H9 (cell line): ENCODE measurements at regions not wholly inside any gene's neighbourhood (a gene's known extent, or its start where the extent isn't known, plus 50 kb on each side); places are given as distances from the start of the nearest gene placed in this dataset.

ENCODE experiments used
- DNase-seq: peaks from one replicate; pipeline ENCODE4 v3.0.0-alpha.2; 2017
- H2AFZ ChIP-seq: one replicate; pipeline ENCODE4 v1.6.1; 2013; ENCODE audit warnings: mild to moderate bottlenecking, low read length, control low read depth, moderate library complexity
- H2AK5ac ChIP-seq: 2 replicates; pipeline ENCODE4 v1.6.1; 2013; ENCODE audit warnings: low read length, control low read depth, mixed read lengths; ENCODE audit not compliant: insufficient read length
- H2BK120ac ChIP-seq: one replicate; pipeline ENCODE4 v1.6.1; 2013; ENCODE audit warnings: low read depth, mild to moderate bottlenecking, low read length, control low read depth, inconsistent platforms; ENCODE audit not compliant: poor library complexity, severe bottlenecking
- H2BK12ac ChIP-seq: 2 replicates; pipeline ENCODE4 v1.6.1; 2013; ENCODE audit warnings: low read length, control low read depth, mixed read lengths, low read depth; ENCODE audit not compliant: insufficient read length
- H2BK15ac ChIP-seq: 2 replicates; pipeline ENCODE4 v1.6.1; 2013; ENCODE audit warnings: low read depth, low read length, control low read depth
- H2BK20ac ChIP-seq: one replicate; pipeline ENCODE4 v1.6.1; 2013; ENCODE audit warnings: low read depth, mild to moderate bottlenecking, low read length, control low read depth, inconsistent platforms; ENCODE audit not compliant: poor library complexity, severe bottlenecking
- H2BK5ac ChIP-seq: 2 replicates; pipeline ENCODE4 v1.6.1; 2013; ENCODE audit warnings: low read length, control low read depth, mixed read lengths; ENCODE audit not compliant: insufficient read length
- H3K14ac ChIP-seq: 2 replicates; pipeline ENCODE4 v1.6.1; 2013; ENCODE audit warnings: low read length, control low read depth; ENCODE audit not compliant: insufficient read depth
- H3K18ac ChIP-seq: 2 replicates; pipeline ENCODE4 v1.6.1; 2013; ENCODE audit warnings: low read depth, mild to moderate bottlenecking, mixed read lengths, low read length, control low read depth; ENCODE audit not compliant: insufficient read length
- H3K23ac ChIP-seq: 2 replicates; pipeline ENCODE4 v1.6.1; 2013; ENCODE audit warnings: low read length, control low read depth, mixed read lengths, low read depth; ENCODE audit not compliant: insufficient read length
- H3K23me2 ChIP-seq: 2 replicates; pipeline ENCODE4 v1.6.1; 2013; ENCODE audit warnings: low read depth, mild to moderate bottlenecking, mixed read lengths, low read length, control low read depth; ENCODE audit not compliant: insufficient read length, poor library complexity, severe bottlenecking
- H3K27ac ChIP-seq: 2 replicates; pipeline ENCODE4 v1.5.1; 2013; ENCODE audit warnings: low read length, control low read depth, mixed read lengths, low read depth; ENCODE audit not compliant: insufficient read length
- H3K27me3 ChIP-seq: 2 replicates; pipeline ENCODE4 v1.6.1; 2013; ENCODE audit warnings: low read length, control low read depth, inconsistent platforms; ENCODE audit not compliant: insufficient read depth
- H3K4ac ChIP-seq: 2 replicates; pipeline ENCODE4 v1.6.1; 2013; ENCODE audit warnings: low read depth, mild to moderate bottlenecking, control low read depth, inconsistent platforms, low read length, moderate library complexity
- H3K4me1 ChIP-seq: 2 replicates; pipeline ENCODE4 v1.6.1; 2013; ENCODE audit warnings: low read length, control low read depth, inconsistent platforms; ENCODE audit not compliant: insufficient read depth
- H3K4me2 ChIP-seq: 2 replicates; pipeline ENCODE4 v1.6.1; 2013; ENCODE audit warnings: low read length, control low read depth, mixed read lengths; ENCODE audit not compliant: insufficient read length, insufficient read depth
- H3K56ac ChIP-seq: 2 replicates; pipeline ENCODE4 v1.6.1; 2013; ENCODE audit warnings: low read depth, mild to moderate bottlenecking, mixed read lengths, low read length, control low read depth; ENCODE audit not compliant: insufficient read length
- H3K79me1 ChIP-seq: 2 replicates; pipeline ENCODE4 v1.6.1; 2013; ENCODE audit warnings: low read depth, mild to moderate bottlenecking, moderate library complexity, low read length, control low read depth, inconsistent platforms; ENCODE audit not compliant: insufficient read depth, poor library complexity, severe bottlenecking
- H3K79me2 ChIP-seq: 2 replicates; pipeline ENCODE4 v1.6.1; 2013; ENCODE audit warnings: low read length, control low read depth, inconsistent platforms; ENCODE audit not compliant: insufficient read depth
- H3K9ac ChIP-seq: 2 replicates; pipeline ENCODE4 v1.6.1; 2013; ENCODE audit warnings: low read length, control low read depth, mixed read lengths; ENCODE audit not compliant: insufficient read length; ENCODE audit errors: extremely low read depth
- H3K9me3 ChIP-seq: one replicate; pipeline ENCODE4 v1.6.1; 2013; ENCODE audit warnings: low read depth, low read length, inconsistent platforms; ENCODE audit not compliant: control insufficient read depth
- H3T11ph ChIP-seq: one replicate; pipeline ENCODE4 v1.6.1; 2013; ENCODE audit warnings: mild to moderate bottlenecking, low read length, control low read depth, inconsistent platforms
- H4K20me1 ChIP-seq: one replicate; pipeline ENCODE4 v1.6.1; 2013; ENCODE audit not compliant: control insufficient read depth, insufficient read length, insufficient read depth
- H4K5ac ChIP-seq: 2 replicates; pipeline ENCODE4 v1.6.1; 2013; ENCODE audit warnings: low read depth, mild to moderate bottlenecking, mixed read lengths, low read length, control low read depth; ENCODE audit not compliant: insufficient read length
- H4K8ac ChIP-seq: replicated peaks from 2 replicates; pipeline ENCODE4 v1.6.1; 2013; ENCODE audit warnings: low read length, control low read depth, mixed read lengths, low read depth; ENCODE audit not compliant: insufficient read length
- H4K91ac ChIP-seq: 2 replicates; pipeline ENCODE4 v1.6.1; 2013; ENCODE audit warnings: low read depth, mild to moderate bottlenecking, moderate library complexity, mixed read lengths, low read length, control low read depth; ENCODE audit not compliant: insufficient read length
- H3K27ac Mint-ChIP-seq, 3 experiments: 2 replicates in 2 of 3; 3 replicates in 1 of 3; pipeline ENCODE4 v1.8.0; 2020 to 2021; ENCODE audit warnings: mixed read lengths in 3 of 3, mild to moderate bottlenecking in 1 of 3, moderate library complexity in 1 of 3
- H3K27me3 Mint-ChIP-seq: 2 replicates; pipeline ENCODE4 v1.8.0; 2021; ENCODE audit warnings: low read depth, mild to moderate bottlenecking, moderate library complexity, mixed read lengths
- H3K36me3 Mint-ChIP-seq, 3 experiments: 2 replicates in 2 of 3; 3 replicates in 1 of 3; pipeline ENCODE4 v1.8.0; 2020 to 2021; ENCODE audit warnings: low read depth in 3 of 3, mixed read lengths in 3 of 3; ENCODE audit not compliant: insufficient read depth in 1 of 3
- H3K4me1 Mint-ChIP-seq, 2 experiments: 2 replicates each; pipeline ENCODE4 v1.8.0; 2020; ENCODE audit warnings: mixed read lengths in 2 of 2
- H3K4me3 Mint-ChIP-seq, 2 experiments: 2 replicates in 1 of 2; 3 replicates in 1 of 2; pipeline ENCODE4 v1.8.0; 2020 to 2021; ENCODE audit warnings: mild to moderate bottlenecking in 2 of 2, mixed read lengths in 2 of 2, moderate library complexity in 1 of 2
- H3K9me3 Mint-ChIP-seq, 2 experiments: 2 replicates in 1 of 2; 3 replicates in 1 of 2; pipeline ENCODE4 v1.8.0; 2020; ENCODE audit warnings: mild to moderate bottlenecking in 2 of 2, mixed read lengths in 2 of 2, moderate library complexity in 1 of 2
- CTCF ChIP-seq: fragments of 200-600 bp; sonication (generic); conservative IDR thresholded peaks from 3 replicates; pipeline ENCODE4 v1.8.0; 2021; ENCODE audit warnings: antibody characterized with exemption, mild to moderate bottlenecking
- WGBS: extraction: QIAGEN DNeasy Blood & Tissue Kit; methylation state at CpG from one replicate; pipeline ENCODE4 v1.1.7; 2013; ENCODE audit warnings: missing lambda C conversion rate, low lambda C conversion rate, mixed read lengths; ENCODE audit not compliant: insufficient read length; ENCODE audit errors: extremely low coverage; 5-methylcytosine and 5-hydroxymethylcytosine counted together

GRCh38 chrX:113551919-113552318, 711.3 kb upstream of the AMOT start:
- H2AK5ac ChIP-seq, result no peak overlapping the region

More at GRCh38 chrX:113551919-113552318, 711.3 kb upstream of the AMOT start:
- H2BK15ac ChIP-seq, result no peak overlapping the region
- no peak overlapping the region for H3K23ac ChIP-seq
- no peak for DNase-seq
- no peaks in the 10 kb centered on the region for H3K4me1 ChIP-seq
- H2BK20ac ChIP-seq, result no peak overlapping the region
- H4K8ac ChIP-seq, result no peak overlapping the region
- Mint-ChIP-seq H3K27me3 (no peaks in the 10 kb centered on the region), H3K9me3 (no peaks in the 10 kb centered on the region), H3K4me1 (peaks cover 25 to 30% of the 10 kb centered on the region in 2 experiments), H3K36me3 (peaks cover 0 to 15% (median 0%) of the 10 kb centered on the region in 3 experiments; a peak in 3 of 7 replicates), H3K27ac (no peak overlapping the region), H3K4me3 (no peak overlapping the region)
- H2BK12ac ChIP-seq, result no peak overlapping the region
- no peak overlapping the region for H3K18ac ChIP-seq
- no CpG with 5 or more reads among the region's 1 CpG for WGBS
- H2BK120ac ChIP-seq, result no peak overlapping the region
- no peaks in the 10 kb centered on the region for H3K79me2 ChIP-seq
- H3K4me2 ChIP-seq, result no peak overlapping the region
- H3K27ac ChIP-seq, result no peak overlapping the region
- no peak for TF ChIP-seq CTCF
- H3K56ac ChIP-seq, result no peak overlapping the region
- H3K27me3 ChIP-seq, result no peaks in the 10 kb centered on the region
- no peak overlapping the region for H3K4ac ChIP-seq
- H4K5ac ChIP-seq, result no peak overlapping the region
- no peaks in the 10 kb centered on the region for H3K9me3 ChIP-seq
- H4K91ac ChIP-seq, result no peak overlapping the region
- H3K79me1 ChIP-seq, result no peaks in the 10 kb centered on the region
- no peaks in the 10 kb centered on the region for H4K20me1 ChIP-seq
- no peak overlapping the region for H2BK5ac ChIP-seq
- no peak overlapping the region for H3T11ph ChIP-seq
- H3K14ac ChIP-seq, result no peak overlapping the region
- H3K23me2 ChIP-seq, result no peaks in the 10 kb centered on the region
- no peak overlapping the region for H3K9ac ChIP-seq
- no peak overlapping the region for H2AFZ ChIP-seq
